K562 (cell line): ENCODE measurements at regions not wholly inside any gene's neighbourhood (a gene's known extent, or its start where the extent isn't known, plus 50 kb on each side); places are given as distances from the start of the nearest gene placed in this dataset.
A peak's percentile ranks its signal among the peaks of the same experiment; 100 is the strongest.

Experiments
- ATAC-seq: fragments of 200-7000 bp; cut with Tn5 transposase; 3 replicates; pipeline ENCODE4 v1.9.1; 2020; ENCODE audit warnings: moderate library complexity
- BruUV-seq: library from RNA; stranded (reverse); fragments of 400-500 nt; replicated peaks from 2 replicates; lab custom pipeline; 2021; lab: Mats Ljungman, UMichigan
- CTCF ChIA-PET: fragments of 300-600 bp; formaldehyde crosslinking; extraction: SDS; loops from one replicate; lab custom pipeline; 2021; ENCODE audit warnings: low intra/inter-chr PET ratio; lab: Yijun Ruan, JAX
- POLR2A ChIA-PET: fragments of 300-600, 350-650 bp; sonication (Branson Sonifier 250); formaldehyde crosslinking; extraction: SDS; loops from one replicate; lab custom pipeline; 2021; ENCODE audit warnings: antibody characterized with exemption, inconsistent platforms; lab: Yijun Ruan, JAX
- DNase-seq, 4 experiments: peaks; one replicate each; pipeline versions ENCODE4 v3.0.0 to v3.0.0-alpha.2; 2011 to 2018; ENCODE audit warnings: low spot score in 3 of 4, mixed read lengths in 3 of 4; ENCODE audit errors: extremely low read depth in 1 of 4
- FAIRE-seq: peaks from 2 replicates; lab custom pipeline; 2011; peaks lifted over from hg19 to GRCh38; lab: Jason Lieb, UNC
- H2AFZ ChIP-seq: 2 replicates; pipeline ENCODE4 v1.6.0; 2011; ENCODE audit warnings: low read depth, low read length, control low read depth, inconsistent platforms
- H3K27ac ChIP-seq: fragments of 200-600 bp; 3 replicates; pipeline ENCODE4 v1.8.0; 2011; ENCODE audit warnings: low read depth, mild to moderate bottlenecking, control low read depth, inconsistent platforms, low read length, moderate library complexity, mixed read lengths; ENCODE audit errors: extremely low read depth
- H3K27me3 ChIP-seq, 2 experiments: fragments of 300-600 bp in 1 of 2; 2 replicates in 1 of 2; 3 replicates in 1 of 2; pipeline versions ENCODE4 v1.6.0 to v1.8.0; 2011; ENCODE audit warnings: inconsistent platforms in 2 of 2, low read length in 2 of 2, mild to moderate bottlenecking in 1 of 2, mixed read lengths in 1 of 2, moderate library complexity in 1 of 2; ENCODE audit not compliant: control insufficient read depth in 2 of 2, insufficient read depth in 2 of 2
- H3K36me3 ChIP-seq: fragments of 300-600 bp; 3 replicates; pipeline ENCODE4 v1.8.0; 2011; ENCODE audit warnings: mild to moderate bottlenecking, low read length, inconsistent platforms; ENCODE audit not compliant: control insufficient read depth, insufficient read depth
- H3K4me1 ChIP-seq, 2 experiments: fragments of 200-600 bp in 1 of 2; replicated peaks in 1 of 2; 2 replicates in 1 of 2; 3 replicates in 1 of 2; pipeline versions ENCODE4 v1.5.1 to v1.8.0; 2011; ENCODE audit warnings: inconsistent platforms in 2 of 2, low read length in 2 of 2, mild to moderate bottlenecking in 1 of 2, mixed read lengths in 1 of 2, moderate library complexity in 1 of 2; ENCODE audit not compliant: control insufficient read depth in 2 of 2, insufficient read depth in 2 of 2
- H3K4me2 ChIP-seq: 2 replicates; pipeline ENCODE4 v1.6.1; 2011; ENCODE audit warnings: low read length, control low read depth, inconsistent platforms, mixed read lengths; ENCODE audit not compliant: insufficient read depth
- H3K4me3 ChIP-seq: fragments of 200-600 bp; sonication (generic), shearing (Covaris generic); 2 replicates; pipeline ENCODE4 v1.5.1; 2016; ENCODE audit warnings: control low read depth, inconsistent platforms
- H3K79me2 ChIP-seq: fragments of 200-600 bp; 3 replicates; pipeline ENCODE4 v1.8.0; 2011; ENCODE audit warnings: low read length, inconsistent platforms; ENCODE audit not compliant: control insufficient read depth, insufficient read depth
- H3K9ac ChIP-seq, 2 experiments: 2 replicates each; pipeline versions ENCODE4 v1.6.0 to v1.6.1; 2011; ENCODE audit warnings: low read depth in 2 of 2, low read length in 2 of 2, control low read depth in 1 of 2, inconsistent platforms in 1 of 2, mild to moderate bottlenecking in 1 of 2, mixed read lengths in 1 of 2; ENCODE audit not compliant: insufficient read depth in 1 of 2
- H3K9me1 ChIP-seq: one replicate; pipeline ENCODE4 v1.6.0; 2011; ENCODE audit warnings: inconsistent platforms, mild to moderate bottlenecking, low read length, moderate library complexity; ENCODE audit not compliant: control insufficient read depth, insufficient read depth
- H3K9me3 ChIP-seq: replicated peaks from 2 replicates; pipeline ENCODE4 v1.5.1; 2011; ENCODE audit warnings: low read depth, low read length, inconsistent platforms; ENCODE audit not compliant: control insufficient read depth, insufficient read depth
- H4K20me1 ChIP-seq: replicated peaks from 2 replicates; pipeline ENCODE4 v1.6.1; 2011; ENCODE audit warnings: low read length, inconsistent platforms, mixed read lengths; ENCODE audit not compliant: control insufficient read depth, insufficient read depth
- ARID1B ChIP-seq: fragments of 450-650 bp; IDR thresholded peaks from 2 replicates; pipeline ENCODE4 v1.6.1; 2016; ENCODE audit warnings: antibody characterized with exemption, mild to moderate bottlenecking, inconsistent platforms
- C11orf30 ChIP-seq: fragments of 450-650 bp; IDR thresholded peaks from 2 replicates; pipeline ENCODE4 v1.6.1; 2016; ENCODE audit warnings: low read depth, mild to moderate bottlenecking
- CBFA2T3 ChIP-seq: fragments of 450-650 bp; IDR thresholded peaks from 2 replicates; pipeline ENCODE4 v1.6.1; 2017
- EHMT2 ChIP-seq: fragments of 450-650 bp; IDR thresholded peaks from 2 replicates; pipeline ENCODE4 v1.6.1; 2018; ENCODE audit warnings: antibody characterized with exemption
- MAFG ChIP-seq: fragments of 450-650 bp; conservative IDR thresholded peaks from 2 replicates; pipeline ENCODE4 v1.6.1; 2016; ENCODE audit warnings: missing genetic modification characterization, missing compliant biosample characterization
- MCM2 ChIP-seq: fragments of 450-650 bp; IDR thresholded peaks from 2 replicates; pipeline ENCODE4 v1.6.1; 2017; ENCODE audit warnings: low read depth, mild to moderate bottlenecking
- NCOR1 ChIP-seq: fragments of 450-650 bp; IDR thresholded peaks from 2 replicates; pipeline ENCODE4 v1.6.1; 2016; ENCODE audit warnings: mild to moderate bottlenecking, moderate library complexity
- NFE2 ChIP-seq: IDR thresholded peaks from 2 replicates; pipeline ENCODE4 v1.6.1; 2014; ENCODE audit warnings: antibody characterized with exemption, low read depth
- TCF3 ChIP-seq: sonication (generic); formaldehyde crosslinking; IDR thresholded peaks from 2 replicates; pipeline ENCODE4 v1.4.0; 2020; ENCODE audit warnings: mild to moderate bottlenecking, missing genetic modification reagents
- ZNF316 ChIP-seq: fragments of 450-650 bp; IDR thresholded peaks from 2 replicates; pipeline ENCODE4 v1.6.1; 2016
- ZNF583 ChIP-seq: fragments of 250-450 bp; sonication (Bioruptor Pico); IDR thresholded peaks from 2 replicates; pipeline ENCODE4 v1.4.0; 2020
- WGBS: fragments of 100-300 bp; shearing (Covaris generic); methylation state at CpG from one replicate; pipeline ENCODE4 v1.1.6; 2016; ENCODE audit warnings: low coverage, mixed read lengths; ENCODE audit not compliant: insufficient coverage; ENCODE audit errors: missing lambda C conversion rate; 5-methylcytosine and 5-hydroxymethylcytosine counted together
- in situ Hi-C: fragments of 300-500 bp; cut with MboI; formaldehyde crosslinking; loops from 4 replicates; pipeline ENCODE4 v1.15.0; 2018; ENCODE audit warnings: inconsistent platforms, mixed read lengths
- intact Hi-C: fragments of 100-400 bp; cut with micrococcal nuclease; formaldehyde crosslinking; loops from 2 replicates; pipeline ENCODE4 v1.14.2; 2022
- TF ChIP-seq, protein P1 (sequence below): sonication (generic); formaldehyde crosslinking; IDR thresholded peaks from 2 replicates; pipeline ENCODE4 v1.8.0; 2022; ENCODE audit warnings: mild to moderate bottlenecking, missing genetic modification reagents

DNA sequence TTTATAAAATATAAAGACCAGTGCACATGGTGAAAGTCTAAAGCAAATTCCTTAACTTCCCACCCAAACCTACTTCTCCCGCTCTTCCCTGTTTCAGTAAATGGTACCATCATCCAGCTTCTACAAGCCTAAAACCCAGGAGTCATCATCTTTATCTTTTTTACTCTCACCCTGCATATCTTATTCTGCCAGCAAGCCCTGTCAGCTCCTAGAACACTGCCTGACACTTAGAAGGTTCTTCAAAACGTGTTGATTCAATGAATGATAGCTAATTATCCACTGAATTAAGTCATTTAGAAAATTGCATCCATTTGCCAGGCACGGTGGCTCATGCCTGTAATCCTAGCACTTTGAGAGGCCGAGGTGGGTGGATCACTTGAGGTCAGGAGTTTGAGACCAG, 185.7 kb downstream of the TFAP2B start:
- Histone ChIP-seq H3K9ac (no peak overlapping the region), H3K79me2 (no peaks in the 10 kb centered on the region), H4K20me1 (no peaks in the 10 kb centered on the region), H3K36me3 (no peaks in the 10 kb centered on the region), H3K4me1 (peaks cover 0 to 9% of the 10 kb centered on the region in 2 experiments; a peak in 2 of 5 replicates), H3K27me3 (no peaks in the 10 kb centered on the region), H3K9me3 (no peaks in the 10 kb centered on the region), H2AFZ (no peak overlapping the region), H3K4me3 (no peak overlapping the region), H3K27ac (no peak overlapping the region), H3K9me1 (no peaks in the 10 kb centered on the region), H3K4me2 (no peak overlapping the region)
- 23% methylated on average over 3 of the region's 4 CpGs for WGBS
- in situ Hi-C loops (no loop called here), intact Hi-C loops (no loop called here)
- FAIRE-seq, result no peak
- no peak for DNase-seq
- ATAC-seq, result peak; percentile 58; the same call in 1 of the 3 replicates
- ChIA-PET POLR2A (interaction anchor here (3.1 kb wide), 1 partner anchor 10 kb away, joined by 12 read pairs; no protein-coding TSS in a partner anchor), CTCF (no interaction called here)
- no TSS peak for BruUV-seq
- TF ChIP-seq ZNF316, result 0 out of 2 replicates have a peak, but pooled peaks have one; percentile 24
- peak; percentile 54 for TF ChIP-seq CBFA2T3
- no peak for TF ChIP-seq NFE2
- no peak for TF ChIP-seq ZNF583 (CRISPR knock-in tag)
- peak; percentile 45; the same call in 1 of the 2 replicates for TF ChIP-seq TCF3
- TF ChIP-seq NCOR1, result 0 out of 2 replicates have a peak, but pooled peaks have one; percentile 13
- peak; percentile 47 for TF ChIP-seq ARID1B

DNA sequence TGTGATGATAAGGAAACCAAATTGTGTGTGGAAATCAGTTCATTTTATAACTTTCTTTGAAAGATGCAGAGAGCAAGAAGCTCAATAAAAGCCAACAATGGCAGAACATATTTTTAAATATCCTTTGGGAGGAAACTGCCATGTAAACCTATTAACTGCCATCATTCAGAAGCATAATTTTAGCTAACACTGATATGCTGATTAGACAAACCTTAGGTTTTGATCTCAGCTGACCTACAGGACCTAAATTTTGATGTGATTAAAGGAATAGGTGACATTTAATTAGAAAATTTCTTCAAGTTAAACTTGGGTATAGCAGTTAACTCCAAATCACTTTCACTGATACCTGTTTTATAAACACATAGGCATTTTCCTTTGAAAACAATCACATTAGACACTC, 187.1 kb downstream of the TFAP2B start:
- no peaks in the 10 kb centered on the region for H3K36me3 ChIP-seq
- FAIRE-seq, result no peak
- in situ Hi-C loops, result no loop called here
- no peak overlapping the region for H2AFZ ChIP-seq
- no peak for DNase-seq
- H3K27me3 ChIP-seq, result no peaks in the 10 kb centered on the region
- H3K9ac ChIP-seq, result no peak overlapping the region
- H3K4me3 ChIP-seq, result no peak overlapping the region
- no peaks in the 10 kb centered on the region for H3K9me3 ChIP-seq
- no peaks in the 10 kb centered on the region for H4K20me1 ChIP-seq
- ChIA-PET CTCF (no interaction called here), POLR2A (interaction anchor here (3.1 kb wide), 1 partner anchor 11 kb away, joined by 12 read pairs; no protein-coding TSS in a partner anchor)
- H3K4me1 ChIP-seq, result peaks cover 0 to 9% of the 10 kb centered on the region in 2 experiments; a peak in 2 of 5 replicates
- no peaks in the 10 kb centered on the region for H3K79me2 ChIP-seq
- ATAC-seq, result no peak
- intact Hi-C loops, result no loop called here
- H3K4me2 ChIP-seq, result no peak overlapping the region
- H3K27ac ChIP-seq, result no peak overlapping the region
- TF ChIP-seq MCM2 (no peak), C11orf30 (peak; percentile 53; the same call in 1 of the 2 replicates), ZNF316 (peak; percentile 79), EHMT2 (no peak), MAFG (tag) (0 out of 2 replicates have a peak, but pooled peaks have one; percentile 20)
- TF ChIP-seq, protein P1, sequence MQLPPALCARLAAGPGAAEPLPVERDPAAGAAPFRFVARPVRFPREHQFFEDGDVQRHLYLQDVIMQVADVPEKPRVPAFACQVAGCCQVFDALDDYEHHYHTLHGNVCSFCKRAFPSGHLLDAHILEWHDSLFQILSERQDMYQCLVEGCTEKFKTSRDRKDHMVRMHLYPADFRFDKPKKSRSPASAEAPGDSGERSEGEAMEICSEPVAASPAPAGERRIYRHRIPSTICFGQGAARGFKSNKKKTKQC (CRISPR knock-in tag), result no peak
- BruUV-seq, result no TSS peak
- H3K9me1 ChIP-seq, result no peaks in the 10 kb centered on the region
